Osteocyte (in vitro differentiated cells): ENCODE measurements at regions not wholly inside any gene's neighbourhood (a gene's known extent, or its start where the extent isn't known, plus 50 kb on each side); places are given as distances from the start of the nearest gene placed in this dataset.

ENCODE experiments used
- DNase-seq: peaks from one replicate; pipeline ENCODE4 v3.0.0; 2021; ENCODE audit warnings: mixed read lengths; ENCODE audit not compliant: unreplicated experiment; ENCODE audit errors: extremely low spot score
- H3K27ac Mint-ChIP-seq: one replicate; pipeline ENCODE4 v1.8.0; 2021; ENCODE audit warnings: mild to moderate bottlenecking, mixed read lengths; ENCODE audit not compliant: unreplicated experiment
- H3K27me3 Mint-ChIP-seq: one replicate; pipeline ENCODE4 v1.8.0; 2021; ENCODE audit warnings: mixed read lengths; ENCODE audit not compliant: unreplicated experiment
- H3K36me3 Mint-ChIP-seq: one replicate; pipeline ENCODE4 v1.8.0; 2021; ENCODE audit warnings: mixed read lengths; ENCODE audit not compliant: unreplicated experiment
- H3K4me1 Mint-ChIP-seq: one replicate; pipeline ENCODE4 v1.8.0; 2021; ENCODE audit warnings: mixed read lengths; ENCODE audit not compliant: unreplicated experiment
- H3K4me3 Mint-ChIP-seq: one replicate; pipeline ENCODE4 v1.8.0; 2021; ENCODE audit warnings: mild to moderate bottlenecking, moderate library complexity, mixed read lengths; ENCODE audit not compliant: unreplicated experiment
- H3K9me3 Mint-ChIP-seq: one replicate; pipeline ENCODE4 v1.8.0; 2021; ENCODE audit warnings: mixed read lengths; ENCODE audit not compliant: unreplicated experiment
- CTCF ChIP-seq: fragments of 200-600 bp; sonication (generic); IDR thresholded peaks from 2 replicates; pipeline ENCODE4 v1.5.0; 2021; ENCODE audit warnings: antibody characterized with exemption, mild to moderate bottlenecking, moderate library complexity

- H3K4me3 Mint-ChIP-seq: no peak overlapping the region
- H3K9me3 Mint-ChIP-seq: no peaks in the 10 kb centered on the region
- no peak for TF ChIP-seq CTCF
- H3K27me3 Mint-ChIP-seq: peaks cover 6% of the 10 kb centered on the region
- no peaks in the 10 kb centered on the region for H3K4me1 Mint-ChIP-seq
- no peak for DNase-seq
- H3K27ac Mint-ChIP-seq: no peak overlapping the region
- H3K36me3 Mint-ChIP-seq: no peaks in the 10 kb centered on the region
Measured at GRCh38 chr11:91854780-91855179, 369.8 kb upstream of the FAT3 start.

- no peak for TF ChIP-seq CTCF
- peaks cover 10% of the 10 kb centered on the region for H3K27me3 Mint-ChIP-seq
- no peaks in the 10 kb centered on the region for H3K9me3 Mint-ChIP-seq
- H3K4me1 Mint-ChIP-seq: no peaks in the 10 kb centered on the region
- H3K4me3 Mint-ChIP-seq: no peak overlapping the region
- no peaks in the 10 kb centered on the region for H3K36me3 Mint-ChIP-seq
- H3K27ac Mint-ChIP-seq: no peak overlapping the region
- DNase-seq: no peak
Measured at GRCh38 chr11:91854171-91854570, 370.4 kb upstream of the FAT3 start.

- no peaks in the 10 kb centered on the region for H3K4me1 Mint-ChIP-seq
- DNase-seq: no peak
- H3K9me3 Mint-ChIP-seq: no peaks in the 10 kb centered on the region
- H3K4me3 Mint-ChIP-seq: no peak overlapping the region
- no peak for TF ChIP-seq CTCF
- no peaks in the 10 kb centered on the region for H3K36me3 Mint-ChIP-seq
- H3K27me3 Mint-ChIP-seq: peaks cover 10% of the 10 kb centered on the region
- no peak overlapping the region for H3K27ac Mint-ChIP-seq
Measured at GRCh38 chr11:91851908-91852307, 372.7 kb upstream of the FAT3 start.

- no peak for TF ChIP-seq CTCF
- H3K27ac Mint-ChIP-seq: no peak overlapping the region
Measured at GRCh38 chr11:91850533-91851275, 373.9 kb upstream of the FAT3 start.

GRCh38 chr11:91850021-91850420, 374.6 kb upstream of the FAT3 start:
- Mint-ChIP-seq H3K4me3 (no peak overlapping the region), H3K9me3 (no peaks in the 10 kb centered on the region), H3K27me3 (peaks cover 8% of the 10 kb centered on the region), H3K36me3 (no peaks in the 10 kb centered on the region), H3K4me1 (no peaks in the 10 kb centered on the region), H3K27ac (no peak overlapping the region)
- TF ChIP-seq CTCF: no peak
- DNase-seq: no peak

More at GRCh38 chr11:91850533-91851275, 373.9 kb upstream of the FAT3 start:
- Mint-ChIP-seq H3K36me3 (no peaks in the 10 kb centered on the region), H3K4me1 (no peaks in the 10 kb centered on the region), H3K9me3 (no peaks in the 10 kb centered on the region), H3K27me3 (peaks cover 10% of the 10 kb centered on the region), H3K4me3 (no peak overlapping the region)
- no peak for DNase-seq
